Heart left ventricle (tissue), 16 donors: ENCODE measurements at regions not wholly inside any gene's neighbourhood (a gene's known extent, or its start where the extent isn't known, plus 50 kb on each side); places are given as distances from the start of the nearest gene placed in this dataset.

Experiments
- ATAC-seq, 4 donors: fragments of 200-7000 bp; cut with Tn5 transposase; one replicate each; pipeline ENCODE4 v1.9.1; 2020 to 2022; ENCODE audit warnings: moderate library complexity in 4 of 4, mild to moderate bottlenecking in 3 of 4, moderate number of reproducible peaks in 1 of 4
- DNase-seq, 5 donors: peaks; one replicate each; pipeline ENCODE4 v3.0.0-alpha.2; 2020
- H3K27ac ChIP-seq, 12 donors: fragments of 200-600 bp; sonication (generic) in 4 of 12; one replicate each; pipeline versions ENCODE4 v1.5.0 to v1.8.0; 2016 to 2022; ENCODE audit warnings: mild to moderate bottlenecking in 2 of 12
- H3K27me3 ChIP-seq, 9 donors: fragments of 200-600 bp; sonication (generic) in 2 of 9; one replicate each; pipeline versions ENCODE4 v1.5.1 to v1.8.0; 2016 to 2022; ENCODE audit warnings: mild to moderate bottlenecking in 3 of 9
- H3K36me3 ChIP-seq, 9 donors: fragments of 200-600 bp; sonication (generic) in 2 of 9; one replicate each; pipeline versions ENCODE4 v1.5.0 to v1.8.0; 2018 to 2022; ENCODE audit warnings: mild to moderate bottlenecking in 2 of 9
- H3K4me1 ChIP-seq, 12 donors: fragments of 200-600 bp; sonication (generic) in 4 of 12; one replicate each; pipeline versions ENCODE4 v1.5.0 to v1.8.0; 2016 to 2022; ENCODE audit warnings: mild to moderate bottlenecking in 3 of 12
- H3K4me3 ChIP-seq, 12 donors: fragments of 200-600 bp; sonication (generic) in 4 of 12; one replicate each; pipeline versions ENCODE4 v1.5.0 to v1.8.0; 2017 to 2022; ENCODE audit warnings: mild to moderate bottlenecking in 9 of 12, moderate library complexity in 4 of 12
- H3K9me3 ChIP-seq, 12 donors: fragments of 200-600 bp; sonication (generic) in 4 of 12; one replicate each; pipeline versions ENCODE4 v1.5.0 to v1.8.0; 2016 to 2022; ENCODE audit warnings: mild to moderate bottlenecking in 1 of 12
- CTCF ChIP-seq, 12 donors: fragments of 200-600 bp; sonication (generic) in 4 of 12; IDR thresholded peaks; one replicate each; pipeline versions ENCODE4 v1.5.0 to v1.8.0; 2018 to 2022; ENCODE audit warnings: antibody characterized with exemption in 12 of 12, mild to moderate bottlenecking in 5 of 12
- POLR2A ChIP-seq, 2 donors: fragments of 450-650 bp; IDR thresholded peaks; one replicate each; pipeline ENCODE4 v1.6.1; 2017; ENCODE audit warnings: antibody characterized with exemption in 2 of 2, mild to moderate bottlenecking in 2 of 2, moderate library complexity in 2 of 2
- WGBS, 4 donors: extraction: QIAGEN DNeasy Blood & Tissue Kit in 2 of 4; methylation state at CpG; one replicate each; pipeline versions ENCODE4 v1.1.5 to v1.1.7; 2013 to 2018; 5-methylcytosine and 5-hydroxymethylcytosine counted together
- intact Hi-C, 10 donors: fragments of 100-400 bp; cut with DNase I; formaldehyde crosslinking; loops; one replicate each; pipeline versions ENCODE4 v1.11.1 to v1.14.2; 2022
- donor health status: ischemic (EF 13 %, LVEDD 7.1; RV severe dilation, severe dysfunction).
- donor health status: healthy with polysubstance abuse.
- donor health status: DM: no; HTN: yes; CAD: no.
- donor health status: DM: no; HTN: no; CAD: no.
- donor health status: ischemic (EF 25% LVEDD 6.9; RV normal size, moderate dysfunction).
- donor health status: ischemic (EF 25% LVEDD 5.7; RV mildly dilated, moderate dysfunction).
- donor health status: healthy.
- donor health status: DM: yes; HTN: yes; CAD: no.
- donor health status: ischemic (EF 35%, LVEDD 5.7; RV mildly dilated, moderate dysfunction).
- donor health status: nonischemic (EF 11% LVEDD 7.7; RV severe dilation, severe dysfunction).
- donor health status: DM: yes; HTN: yes; CAD: no.
- donor health status: PGD.
- donor health status: ischemic (EF 29% LVEDD 5.4; RV normal size, mild dysfunction).
- donor health status: nonischemic (EF 23%, LVEDD 6.1; RV moderate dilation, normal function).

GRCh38 chr2:66236067-66236685, 198.7 kb upstream of the MEIS1 start:
- WGBS, 4 donors, result 64 to 85% (median 83%) methylated on average over 9 of the region's 9 CpGs

GRCh38 chr2:66235428-66235827, 199.5 kb upstream of the MEIS1 start:
- H3K27ac ChIP-seq, result no peak overlapping the region
- intact Hi-C loops, result no loop called here
- ATAC-seq, result peak in 2 of 4 donors; percentile 35 to 57

More at GRCh38 chr2:66236067-66236685, 198.7 kb upstream of the MEIS1 start:
- Histone ChIP-seq H3K27me3 (peaks cover 0 to 4% (median 0%) of the 10 kb centered on the region in 9 donors), H3K27ac (peak overlapping the region in 2 of 12 donors; percentile 19 to 33), H3K36me3 (no peaks in the 10 kb centered on the region), H3K4me3 (no peak overlapping the region), H3K4me1 (peaks cover 0 to 11% (median 0%) of the 10 kb centered on the region in 12 donors), H3K9me3 (no peaks in the 10 kb centered on the region)
- DNase-seq (peak in 2 of 5 donors; percentile 39 to 40), ATAC-seq (peak; percentile 35 to 76 (median 58))
- intact Hi-C loops, result no loop called here
- TF ChIP-seq CTCF (IDR thresholded peaks at IDR 0.05) (no peak), POLR2A (IDR thresholded peaks at IDR 0.05) (no peak)

GRCh38 chr2:66233981-66234380, 200.9 kb upstream of the MEIS1 start:
- TF ChIP-seq POLR2A (IDR thresholded peaks at IDR 0.05), result no peak
- TF ChIP-seq CTCF (IDR thresholded peaks at IDR 0.05), result no peak
- Histone ChIP-seq H3K27ac (no peak overlapping the region), H3K4me1 (no peaks in the 10 kb centered on the region), H3K27me3 (peaks cover 0 to 5% (median 0%) of the 10 kb centered on the region in 9 donors), H3K36me3 (no peaks in the 10 kb centered on the region), H3K9me3 (no peaks in the 10 kb centered on the region), H3K4me3 (no peak overlapping the region)
- 87 to 99% (median 94%) methylated on average over 2 of the region's 2 CpGs for WGBS, 4 donors
- intact Hi-C loops, result no loop called here
- ATAC-seq (no peak), DNase-seq (no peak)

More at GRCh38 chr2:66235428-66235827, 199.5 kb upstream of the MEIS1 start:
- peaks cover 0 to 4% (median 0%) of the 10 kb centered on the region in 9 donors for H3K27me3 ChIP-seq
- no peaks in the 10 kb centered on the region for H3K9me3 ChIP-seq
- TF ChIP-seq CTCF (IDR thresholded peaks at IDR 0.05) (no peak), POLR2A (IDR thresholded peaks at IDR 0.05) (no peak)
- H3K4me1 ChIP-seq, result peaks cover 0 to 9% (median 0%) of the 10 kb centered on the region in 12 donors
- no peak for DNase-seq
- no peak overlapping the region for H3K4me3 ChIP-seq
- no peaks in the 10 kb centered on the region for H3K36me3 ChIP-seq
- 57 to 73% (median 68%) methylated on average over 7 of the region's 7 CpGs for WGBS, 4 donors

GRCh38 chr2:66228128-66228547, 206.8 kb upstream of the MEIS1 start:
- DNase-seq (peak in 1 of 5 donors; percentile 37), ATAC-seq (peak in 2 of 4 donors; percentile 20 to 34)
- TF ChIP-seq CTCF (IDR thresholded peaks at IDR 0.05), result no peak
- no peak for TF ChIP-seq POLR2A (IDR thresholded peaks at IDR 0.05)
- Histone ChIP-seq H3K27me3 (peaks cover 0 to 5% (median 0%) of the 10 kb centered on the region in 9 donors), H3K9me3 (no peaks in the 10 kb centered on the region), H3K36me3 (no peaks in the 10 kb centered on the region), H3K4me3 (no peak overlapping the region), H3K27ac (no peak overlapping the region), H3K4me1 (no peaks in the 10 kb centered on the region)
- WGBS, 4 donors, result 38 to 46% (median 44%) methylated on average over 4 of the region's 4 CpGs
- intact Hi-C loops, result no loop called here
